ENCODE measurements at regions not wholly inside any gene's neighbourhood (a gene's known extent, or its start where the extent isn't known, plus 50 kb on each side); places are given as distances from the start of the nearest gene placed in this dataset.
A peak's percentile ranks its signal among the peaks of the same experiment; 100 is the strongest.

DNA sequence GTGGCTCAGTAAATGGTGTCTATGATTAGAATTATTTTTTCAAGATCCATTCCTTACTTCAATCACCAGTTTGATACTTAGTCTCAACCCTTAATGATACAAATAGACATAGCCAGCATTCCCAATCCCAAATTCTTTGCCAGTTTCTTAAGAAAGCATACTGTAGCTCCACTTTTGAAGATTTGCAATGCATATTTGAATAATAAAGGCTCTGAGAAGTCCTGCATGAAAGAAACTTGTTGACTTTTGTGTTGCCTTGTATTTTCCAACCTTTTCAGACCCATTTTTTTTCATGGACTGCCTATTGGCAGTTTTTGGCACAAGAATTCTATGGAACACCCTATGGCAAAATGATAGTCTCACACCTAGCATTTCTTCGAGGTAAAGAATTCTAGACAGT, 215.6 kb upstream of the CHD6 start (continued):
- TF ChIP-seq, protein P1, sequence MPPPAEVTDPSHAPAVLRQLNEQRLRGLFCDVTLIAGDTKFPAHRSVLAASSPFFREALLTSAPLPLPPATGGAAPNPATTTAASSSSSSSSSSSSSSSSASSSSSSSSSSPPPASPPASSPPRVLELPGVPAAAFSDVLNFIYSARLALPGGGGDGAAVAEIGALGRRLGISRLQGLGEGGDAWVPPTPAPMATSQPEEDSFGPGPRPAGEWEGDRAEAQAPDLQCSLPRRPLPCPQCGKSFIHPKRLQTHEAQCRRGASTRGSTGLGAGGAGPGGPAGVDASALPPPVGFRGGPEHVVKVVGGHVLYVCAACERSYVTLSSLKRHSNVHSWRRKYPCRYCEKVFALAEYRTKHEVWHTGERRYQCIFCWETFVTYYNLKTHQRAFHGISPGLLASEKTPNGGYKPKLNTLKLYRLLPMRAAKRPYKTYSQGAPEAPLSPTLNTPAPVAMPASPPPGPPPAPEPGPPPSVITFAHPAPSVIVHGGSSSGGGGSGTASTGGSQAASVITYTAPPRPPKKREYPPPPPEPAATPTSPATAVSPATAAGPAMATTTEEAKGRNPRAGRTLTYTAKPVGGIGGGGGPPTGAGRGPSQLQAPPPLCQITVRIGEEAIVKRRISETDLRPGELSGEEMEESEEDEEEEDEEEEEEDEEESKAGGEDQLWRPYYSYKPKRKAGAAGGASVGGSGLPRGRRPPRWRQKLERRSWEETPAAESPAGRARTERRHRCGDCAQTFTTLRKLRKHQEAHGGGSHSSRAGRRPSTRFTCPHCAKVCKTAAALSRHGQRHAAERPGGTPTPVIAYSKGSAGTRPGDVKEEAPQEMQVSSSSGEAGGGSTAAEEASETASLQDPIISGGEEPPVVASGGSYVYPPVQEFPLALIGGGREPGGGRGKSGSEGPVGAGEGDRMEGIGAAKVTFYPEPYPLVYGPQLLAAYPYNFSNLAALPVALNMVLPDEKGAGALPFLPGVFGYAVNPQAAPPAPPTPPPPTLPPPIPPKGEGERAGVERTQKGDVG (CRISPR knock-in tag; IDR thresholded peaks at IDR 0.05), result no peak
- no peak for TF ChIP-seq PAX8 (IDR thresholded peaks at IDR 0.05)
- no peak for TF ChIP-seq PML (IDR thresholded peaks at IDR 0.05; ENCODE audit: low read length)
- no peak for TF ChIP-seq MXI1 (IDR thresholded peaks at IDR 0.05; ENCODE audit: low read depth, low read length)
- TF ChIP-seq SMAD1 (IDR thresholded peaks at IDR 0.05; ENCODE audit: low read depth, partially characterized antibody), result no peak

DNA sequence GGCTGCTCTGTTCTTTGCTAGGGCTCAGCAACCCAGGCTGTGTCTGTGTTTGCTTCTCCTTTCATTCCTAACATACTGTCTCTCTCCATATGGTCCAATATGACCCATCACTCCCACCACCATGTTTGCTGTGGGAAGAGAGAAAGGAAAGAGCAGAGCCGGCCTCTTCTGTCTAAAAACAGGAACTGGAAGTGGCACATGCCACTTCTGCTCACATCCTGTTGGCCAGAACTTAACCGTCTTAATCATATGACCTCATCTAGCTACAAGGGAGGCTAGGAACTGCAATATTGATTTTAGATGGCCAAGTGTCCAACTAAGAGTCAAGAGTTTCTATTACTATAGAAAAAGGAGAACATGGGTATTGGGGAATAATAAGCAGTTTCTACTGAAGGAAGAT, 212.5 kb upstream of the CHD6 start:
- no peak for TF ChIP-seq SMAD1 (IDR thresholded peaks at IDR 0.05; ENCODE audit: low read depth, partially characterized antibody)
- TF ChIP-seq TCF7 (IDR thresholded peaks at IDR 0.05; ENCODE audit: borderline replicate concordance), result no peak
- TF ChIP-seq CBX3 (IDR thresholded peaks at IDR 0.05; ENCODE audit: borderline replicate concordance, low read depth), result no peak
- no peak for TF ChIP-seq GABPA (IDR thresholded peaks at IDR 0.05; ENCODE audit: low read depth)
- TF ChIP-seq NR2F1 (conservative IDR thresholded peaks at IDR 0.05), result no peak
- peak in 1 of 2 experiments; percentile 20; a peak in 1 of 4 replicates for TF ChIP-seq BHLHE40 (IDR thresholded peaks at IDR 0.05; ENCODE audit: borderline replicate concordance in 1 of 2, low read depth in 2 of 2, low read length in 1 of 2)
- TF ChIP-seq YBX1 (IDR thresholded peaks at IDR 0.05), result no peak
- peak; percentile 70; the same call in 1 of the 2 replicates for TF ChIP-seq SPI1 (IDR thresholded peaks at IDR 0.05; ENCODE audit: borderline replicate concordance, insufficient read depth, low read depth, low read length)
- TF ChIP-seq, protein P2, sequence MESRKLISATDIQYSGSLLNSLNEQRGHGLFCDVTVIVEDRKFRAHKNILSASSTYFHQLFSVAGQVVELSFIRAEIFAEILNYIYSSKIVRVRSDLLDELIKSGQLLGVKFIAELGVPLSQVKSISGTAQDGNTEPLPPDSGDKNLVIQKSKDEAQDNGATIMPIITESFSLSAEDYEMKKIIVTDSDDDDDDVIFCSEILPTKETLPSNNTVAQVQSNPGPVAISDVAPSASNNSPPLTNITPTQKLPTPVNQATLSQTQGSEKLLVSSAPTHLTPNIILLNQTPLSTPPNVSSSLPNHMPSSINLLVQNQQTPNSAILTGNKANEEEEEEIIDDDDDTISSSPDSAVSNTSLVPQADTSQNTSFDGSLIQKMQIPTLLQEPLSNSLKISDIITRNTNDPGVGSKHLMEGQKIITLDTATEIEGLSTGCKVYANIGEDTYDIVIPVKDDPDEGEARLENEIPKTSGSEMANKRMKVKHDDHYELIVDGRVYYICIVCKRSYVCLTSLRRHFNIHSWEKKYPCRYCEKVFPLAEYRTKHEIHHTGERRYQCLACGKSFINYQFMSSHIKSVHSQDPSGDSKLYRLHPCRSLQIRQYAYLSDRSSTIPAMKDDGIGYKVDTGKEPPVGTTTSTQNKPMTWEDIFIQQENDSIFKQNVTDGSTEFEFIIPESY (IDR thresholded peaks at IDR 0.05), result no peak
- TF ChIP-seq, protein P3, sequence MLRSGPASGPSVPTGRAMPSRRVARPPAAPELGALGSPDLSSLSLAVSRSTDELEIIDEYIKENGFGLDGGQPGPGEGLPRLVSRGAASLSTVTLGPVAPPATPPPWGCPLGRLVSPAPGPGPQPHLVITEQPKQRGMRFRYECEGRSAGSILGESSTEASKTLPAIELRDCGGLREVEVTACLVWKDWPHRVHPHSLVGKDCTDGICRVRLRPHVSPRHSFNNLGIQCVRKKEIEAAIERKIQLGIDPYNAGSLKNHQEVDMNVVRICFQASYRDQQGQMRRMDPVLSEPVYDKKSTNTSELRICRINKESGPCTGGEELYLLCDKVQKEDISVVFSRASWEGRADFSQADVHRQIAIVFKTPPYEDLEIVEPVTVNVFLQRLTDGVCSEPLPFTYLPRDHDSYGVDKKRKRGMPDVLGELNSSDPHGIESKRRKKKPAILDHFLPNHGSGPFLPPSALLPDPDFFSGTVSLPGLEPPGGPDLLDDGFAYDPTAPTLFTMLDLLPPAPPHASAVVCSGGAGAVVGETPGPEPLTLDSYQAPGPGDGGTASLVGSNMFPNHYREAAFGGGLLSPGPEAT (IDR thresholded peaks at IDR 0.05; ENCODE audit: low read depth), result no peak
- in situ Hi-C loops (cut with MboI) (no loop called here), intact Hi-C loops (cut with micrococcal nuclease; ENCODE audit: unreplicated experiment) (no loop called here)
- WGBS (ENCODE audit: insufficient coverage, insufficient replicate concordance, low lambda C conversion rate, missing lambda C conversion rate), result 0% methylated on average over 2 of the region's 2 CpGs
- POLR2A ChIA-PET, result no interaction called here
- RAD21 ChIA-PET (ENCODE audit: unreplicated experiment), result no interaction called here
- Histone ChIP-seq H3K27me3 (replicated peaks in 1 of 2; ENCODE audit: control insufficient read depth in 2 of 2, insufficient read depth in 2 of 2, low read length in 1 of 2) (no peaks in the 10 kb centered on the region), H2AFZ (ENCODE audit: control insufficient read depth, low read depth, low read length) (no peak overlapping the region), H3K27ac (ENCODE audit: control insufficient read depth, insufficient read depth) (no peak overlapping the region), H3K36me3 (ENCODE audit: control insufficient read depth in 2 of 2, insufficient read depth in 2 of 2, low read length in 1 of 2) (no peaks in the 10 kb centered on the region), H3K4me1 (ENCODE audit: control insufficient read depth, insufficient read depth, low read length) (no peaks in the 10 kb centered on the region), H4K20me1 (ENCODE audit: control insufficient read depth, insufficient read depth) (no peaks in the 10 kb centered on the region), H3K9me3 (replicated peaks; ENCODE audit: control insufficient read depth, insufficient read depth, low read length) (no peaks in the 10 kb centered on the region), H3K79me2 (ENCODE audit: control insufficient read depth, insufficient read depth, low read length) (no peaks in the 10 kb centered on the region), H3K9ac (ENCODE audit: control insufficient read depth, insufficient read depth, low read length) (no peak overlapping the region), H3K4me2 (ENCODE audit: control insufficient read depth, insufficient read depth) (no peak overlapping the region), H3K4me3 (no peak overlapping the region)
- ATAC-seq, result no peak
- no peak for FAIRE-seq
- SMC1A ChIA-PET (ENCODE audit: uncharacterized antibody, unreplicated experiment), result no interaction called here
- no peak for DNase-seq (ENCODE audit: low read depth, low spot score)
- CTCF ChIA-PET, result no interaction called here
- no TSS peak for BruUV-seq (replicated peaks)
